Central memory CD4-positive, alpha-beta T cell (primary cell): ENCODE measurements at regions not wholly inside any gene's neighbourhood (a gene's known extent, or its start where the extent isn't known, plus 50 kb on each side); places are given as distances from the start of the nearest gene placed in this dataset.
"Not testable (repeated sequence)": the region's sequence is repeated elsewhere in the genome, so short reads cannot be mapped to it uniquely, and the experiment has no call there.

Experiments
- DNase-seq: peaks from one replicate; pipeline ENCODE4 v3.0.0; 2022

- DNase-seq, result no peak
These were observed 718.7 kb upstream of the SGO1 start for GRCh38 chr3:20904671-20905070.

GRCh38 chr3:20898962-20899361 lies 713.0 kb upstream of the SGO1 start:
- no peak for DNase-seq

- DNase-seq, result no peak
These were observed 704.1 kb upstream of the SGO1 start for GRCh38 chr3:20890111-20890519.

DNA sequence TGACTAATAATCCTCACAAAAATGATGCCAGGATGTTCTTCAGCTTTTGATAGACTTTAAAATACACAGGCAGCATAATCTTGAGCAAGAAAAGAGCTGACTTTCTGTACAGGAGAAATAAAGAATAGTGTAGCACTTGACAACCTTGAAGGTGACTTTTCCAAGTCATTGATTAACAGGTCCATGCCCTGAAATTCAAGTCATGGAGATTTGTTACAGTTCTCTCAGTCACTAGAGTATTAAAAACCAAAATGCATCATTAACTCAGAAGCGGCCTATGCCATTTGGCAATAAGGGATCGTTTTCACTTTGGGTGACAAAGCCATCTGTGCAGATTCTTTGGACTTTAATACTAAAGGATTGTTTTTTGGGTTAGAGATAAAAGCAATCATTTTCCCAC lies 692.7 kb upstream of the SGO1 start:
- no peak for DNase-seq

- DNase-seq, result no peak
These were observed 687.2 kb upstream of the SGO1 start for GRCh38 chr3:20873235-20873634.

DNA sequence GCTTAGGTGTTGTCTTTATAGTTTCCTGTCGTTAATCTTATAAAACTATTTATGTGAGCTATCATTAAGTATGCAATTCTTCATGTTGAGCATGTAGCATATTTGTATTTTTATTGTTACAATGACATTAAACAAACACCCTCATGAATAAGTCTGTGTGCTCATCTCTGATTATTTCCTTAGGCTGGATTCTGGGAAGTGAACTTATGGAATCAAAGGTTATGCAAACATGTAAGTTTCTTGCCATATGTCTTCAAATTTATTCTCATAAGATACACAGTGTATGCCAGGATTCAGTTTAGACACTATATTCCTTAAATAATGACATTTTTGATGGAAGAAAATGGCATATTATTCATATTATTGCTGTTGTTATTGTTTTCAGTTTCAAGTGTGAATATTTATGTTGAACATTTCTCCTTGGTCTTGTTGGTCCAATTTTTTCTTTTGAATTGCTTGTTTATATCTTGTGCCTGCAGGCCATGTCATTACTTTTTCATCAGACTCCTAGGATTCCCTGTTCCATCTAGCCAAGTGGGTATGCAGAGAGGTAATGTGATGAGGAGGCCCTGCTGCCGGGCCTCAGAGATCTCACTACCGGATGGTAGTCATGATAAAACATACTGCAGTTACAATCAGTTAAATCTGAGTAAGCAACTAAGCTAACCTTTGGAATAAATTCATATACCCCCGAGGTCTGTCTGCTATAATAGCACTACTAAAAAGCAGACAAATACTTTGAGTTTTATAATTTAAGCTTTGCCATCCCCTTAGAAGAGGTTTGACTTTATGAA lies 684.3 kb upstream of the SGO1 start:
- DNase-seq, result no peak

DNA sequence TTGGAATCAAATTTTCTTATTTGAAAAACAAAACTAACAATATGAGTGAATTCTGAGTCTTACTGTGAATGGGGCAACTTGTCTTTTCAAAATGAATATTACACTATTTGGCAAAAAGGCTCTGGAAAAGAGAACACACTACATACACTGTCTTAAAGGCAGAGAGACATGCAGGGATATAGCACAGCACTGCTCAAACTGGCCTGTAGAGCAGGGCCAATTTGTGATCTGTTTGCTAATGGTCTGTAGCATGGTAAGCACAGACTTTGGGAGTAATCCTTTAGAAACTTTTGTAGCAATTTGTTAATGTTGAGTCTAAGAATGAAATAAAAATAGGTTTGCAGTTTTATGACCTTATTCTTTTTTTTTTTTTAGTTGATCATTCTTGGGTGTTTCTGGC lies 679.8 kb upstream of the SGO1 start:
- DNase-seq, result no peak

GRCh38 chr3:20861454-20861853 lies 675.4 kb upstream of the SGO1 start:
- no peak for DNase-seq

GRCh38 chr3:20857636-20858035 lies 671.6 kb upstream of the SGO1 start:
- DNase-seq, result no peak

DNA sequence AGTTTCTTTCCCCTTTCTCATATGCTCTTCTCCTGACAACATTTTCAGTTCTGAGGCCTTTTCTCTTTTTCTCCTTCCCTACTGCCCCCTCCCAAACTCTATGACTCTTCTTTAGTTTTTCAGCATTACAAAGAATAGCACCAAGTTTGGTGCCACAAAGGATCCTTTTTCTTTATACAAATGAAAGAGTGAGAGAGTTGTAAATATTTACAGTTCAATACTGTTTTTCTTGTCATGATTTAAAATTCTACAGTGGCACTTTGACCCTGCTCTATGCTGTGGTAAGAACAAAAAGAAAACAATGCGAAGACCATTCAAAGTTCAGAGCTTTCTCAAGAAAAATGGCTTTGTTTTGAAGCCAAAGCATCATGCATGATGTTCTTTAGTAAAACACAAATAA lies 667.9 kb upstream of the SGO1 start:
- DNase-seq, result no peak

GRCh38 chr3:20852712-20853111 lies 666.7 kb upstream of the SGO1 start:
- DNase-seq, result no peak

DNA sequence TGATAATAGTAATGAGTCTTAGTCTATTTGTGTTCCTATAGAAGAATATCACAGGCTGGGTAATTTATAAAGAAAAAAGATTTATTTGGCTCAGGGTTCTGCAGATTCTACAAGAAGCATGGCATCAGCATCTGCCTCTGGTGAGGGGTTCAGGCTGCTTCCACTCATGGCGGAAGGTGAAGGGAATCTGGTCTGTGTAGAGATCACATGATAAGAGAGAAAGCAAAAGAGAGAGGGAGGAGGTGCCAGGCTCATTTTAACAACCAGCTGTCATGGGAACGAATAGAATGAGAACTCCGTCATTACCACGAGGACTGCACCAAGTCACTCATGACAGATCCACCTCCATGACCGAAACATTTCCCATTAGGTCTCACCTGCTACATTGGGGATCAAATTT lies 664.0 kb upstream of the SGO1 start:
- no peak for DNase-seq

GRCh38 chr3:20846832-20847231 lies 660.8 kb upstream of the SGO1 start:
- DNase-seq, result no peak

DNA sequence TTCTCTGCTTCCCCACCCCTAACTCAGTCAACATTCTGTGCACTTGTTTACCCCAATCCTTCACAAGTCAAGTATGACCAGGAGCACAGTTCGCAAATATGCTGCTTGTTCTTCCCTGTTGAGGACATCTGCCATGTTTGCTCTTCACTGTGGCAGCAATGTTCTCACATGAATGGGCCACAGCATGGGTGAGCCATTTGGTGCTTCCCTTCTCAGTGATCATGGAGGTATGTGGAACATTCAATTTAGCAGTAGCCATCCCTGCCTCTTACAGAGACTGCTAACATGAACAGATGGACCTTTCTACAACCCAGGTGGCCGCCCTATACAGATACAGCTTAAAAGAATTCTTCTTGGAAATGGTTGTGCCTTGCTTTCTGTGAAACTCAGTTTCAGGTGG lies 660.1 kb upstream of the SGO1 start:
- no peak for DNase-seq

GRCh38 chr3:20844851-20845250 lies 658.8 kb upstream of the SGO1 start:
- no peak for DNase-seq

DNA sequence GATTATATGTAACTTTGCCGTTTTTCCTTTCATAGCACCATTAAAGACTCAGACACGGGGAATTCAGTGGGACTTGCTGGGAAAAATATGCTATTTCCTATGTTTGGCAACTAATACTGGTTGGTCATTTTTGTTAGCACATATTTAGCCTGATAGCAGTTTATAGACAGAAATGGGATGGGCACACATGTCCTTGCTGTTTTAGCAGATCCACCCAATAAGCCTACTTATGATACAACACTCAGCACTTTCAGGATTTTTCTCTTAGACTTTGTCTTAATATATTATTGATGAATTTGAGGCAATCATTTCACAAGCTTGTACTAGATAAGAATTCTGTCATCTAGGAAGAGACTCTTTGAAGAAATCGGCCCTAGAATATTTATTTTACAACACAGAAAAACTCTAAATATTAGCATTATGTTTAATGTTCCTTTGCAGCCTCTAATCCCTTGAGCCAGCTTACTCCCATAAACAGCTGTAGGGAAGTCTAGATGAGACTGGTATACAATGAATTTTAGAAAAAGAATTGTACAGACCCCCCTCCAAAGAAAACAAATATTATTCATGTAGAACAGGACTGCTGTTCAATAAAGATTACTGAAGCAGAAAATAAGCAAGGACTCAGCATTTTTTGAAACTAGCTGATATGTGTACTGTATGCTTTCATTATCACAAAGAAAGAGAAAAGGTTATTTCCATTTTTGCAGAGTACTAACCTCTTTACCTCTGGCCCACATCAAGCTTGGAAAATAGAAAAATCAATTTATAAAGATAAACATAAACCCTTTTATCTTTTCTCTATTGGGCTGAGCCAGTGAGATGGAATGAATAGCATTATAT lies 656.8 kb upstream of the SGO1 start:
- DNase-seq, result no peak

GRCh38 chr3:20842002-20842401 lies 656.0 kb upstream of the SGO1 start:
- DNase-seq, result no peak

DNA sequence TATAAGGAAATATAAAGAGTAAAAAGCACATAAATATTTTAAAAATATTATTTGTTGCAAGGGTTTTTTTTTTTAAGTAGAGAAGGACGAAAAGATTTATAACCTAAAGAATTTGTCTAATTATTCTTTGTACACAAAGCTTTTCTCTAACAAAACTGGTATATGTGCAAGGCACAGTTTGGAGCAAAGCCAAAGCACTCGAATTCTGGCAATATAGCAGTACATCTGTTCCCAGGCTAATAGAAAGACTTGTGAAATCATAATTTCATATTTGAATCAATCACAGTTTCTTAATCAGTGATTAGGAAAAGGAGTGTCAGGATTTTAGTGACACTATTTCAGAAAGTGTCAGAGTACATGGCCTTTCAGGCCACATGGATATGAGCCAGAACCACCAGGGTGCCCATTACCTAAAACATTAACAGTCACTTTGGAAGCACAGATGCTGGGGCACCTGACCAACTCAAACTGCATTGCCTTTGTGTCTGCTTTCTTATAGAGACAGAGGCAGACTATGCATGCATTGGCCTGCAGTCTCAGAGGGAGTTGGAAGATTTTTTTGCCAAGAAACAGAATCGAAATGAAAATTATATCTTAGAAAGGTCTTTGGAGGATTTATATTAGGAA lies 651.8 kb upstream of the SGO1 start:
- no peak for DNase-seq

- DNase-seq, result no peak
These were observed 650.8 kb upstream of the SGO1 start for GRCh38 chr3:20836801-20837200.

DNA sequence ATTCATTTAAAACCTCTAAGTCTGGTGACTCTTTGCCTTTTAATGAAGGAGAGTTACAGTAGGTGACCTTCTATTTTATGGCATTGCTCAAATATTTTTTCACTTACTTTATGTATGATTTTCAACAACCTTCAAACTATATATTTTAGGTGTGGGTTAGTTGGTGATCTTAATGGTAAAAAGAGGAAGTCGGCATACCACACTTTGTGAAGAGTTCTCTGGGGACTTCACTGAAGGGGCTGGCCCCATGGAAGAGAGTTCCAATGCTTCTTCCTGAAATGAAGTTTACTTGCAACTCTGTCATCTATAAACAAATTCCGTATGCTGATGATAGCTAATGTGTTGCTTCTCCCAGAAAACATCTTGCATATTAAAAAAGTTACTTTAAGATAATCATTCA lies 647.0 kb upstream of the SGO1 start:
- DNase-seq, result no peak

GRCh38 chr3:20822251-20822650 lies 636.2 kb upstream of the SGO1 start:
- no peak for DNase-seq

- not testable (repeated sequence) for DNase-seq
These were observed 634.9 kb upstream of the SGO1 start for GRCh38 chr3:20820872-20821271.

DNA sequence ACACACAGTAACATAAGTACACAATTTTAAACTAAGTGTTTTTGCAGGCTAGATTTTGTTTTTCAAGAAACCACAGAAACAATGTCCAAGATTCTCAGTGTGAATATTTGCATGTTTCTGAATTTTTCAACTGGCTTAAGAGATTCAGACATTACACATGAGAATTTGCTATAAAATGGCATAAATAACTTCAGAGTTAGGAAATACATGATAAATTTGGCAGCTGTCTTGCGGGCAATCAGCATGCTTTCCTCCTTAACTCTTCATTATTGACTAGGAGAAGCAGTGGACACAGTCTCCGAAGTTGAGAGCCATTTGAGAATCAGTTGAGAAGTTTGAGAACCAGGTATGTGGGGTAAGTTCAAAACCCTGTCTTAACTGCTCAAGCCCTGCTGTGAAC lies 625.6 kb upstream of the SGO1 start:
- DNase-seq, result no peak

DNA sequence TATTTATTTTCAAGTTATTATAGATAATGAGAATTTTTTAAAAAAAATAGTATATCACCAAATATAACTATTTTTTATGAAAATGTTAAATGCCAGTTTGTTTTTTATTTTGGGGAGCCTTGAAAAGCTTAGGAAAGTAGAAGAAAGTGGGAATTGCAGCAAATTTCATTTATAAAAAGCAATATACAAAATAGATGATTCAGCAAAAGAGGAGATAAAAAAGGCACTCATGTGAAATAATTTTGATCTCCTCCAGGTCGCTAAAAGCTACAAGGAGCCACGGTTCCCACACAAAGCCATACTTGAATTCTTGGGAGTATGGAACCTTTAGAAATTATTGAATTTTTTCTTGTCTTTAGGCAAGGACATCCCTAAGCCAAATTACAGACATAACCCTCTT lies 625.0 kb upstream of the SGO1 start:
- DNase-seq, result no peak
